Lower lobe of right lung (tissue), 2 donors: ENCODE measurements at regions not wholly inside any gene's neighbourhood (a gene's known extent, or its start where the extent isn't known, plus 50 kb on each side); places are given as distances from the start of the nearest gene placed in this dataset.

ENCODE experiments used
- ATAC-seq, 2 donors: fragments of 200-7000 bp; cut with Tn5 transposase; one replicate each; pipeline ENCODE4 v1.9.1; 2020 to 2022; ENCODE audit warnings: mild to moderate bottlenecking in 2 of 2, moderate library complexity in 2 of 2
- DNase-seq: peaks from one replicate; pipeline ENCODE4 v3.0.0-alpha.2; 2020
- H3K27ac ChIP-seq: fragments of 200-600 bp; one replicate; pipeline ENCODE4 v1.8.0; 2022
- H3K27me3 ChIP-seq: fragments of 200-600 bp; one replicate; pipeline ENCODE4 v1.8.0; 2022; ENCODE audit warnings: low read depth
- H3K36me3 ChIP-seq: fragments of 200-600 bp; one replicate; pipeline ENCODE4 v1.8.0; 2022; ENCODE audit warnings: mild to moderate bottlenecking
- H3K4me1 ChIP-seq: fragments of 200-600 bp; one replicate; pipeline ENCODE4 v1.8.0; 2022
- H3K4me3 ChIP-seq: fragments of 200-600 bp; one replicate; pipeline ENCODE4 v1.8.0; 2022; ENCODE audit warnings: mild to moderate bottlenecking
- H3K9me3 ChIP-seq: fragments of 200-600 bp; one replicate; pipeline ENCODE4 v1.8.0; 2022
- intact Hi-C: fragments of 100-400 bp; cut with DNase I; formaldehyde crosslinking; loops from one replicate; pipeline ENCODE4 v1.11.0; 2022
- TF ChIP-seq, protein P1 (sequence below): fragments of 200-600 bp; IDR thresholded peaks from one replicate; pipeline ENCODE4 v1.8.0; 2022; ENCODE audit warnings: antibody characterized with exemption, mild to moderate bottlenecking
- donor health status: DM: no; HTN: yes; CAD: no; lungs with severe emphysema.

DNA sequence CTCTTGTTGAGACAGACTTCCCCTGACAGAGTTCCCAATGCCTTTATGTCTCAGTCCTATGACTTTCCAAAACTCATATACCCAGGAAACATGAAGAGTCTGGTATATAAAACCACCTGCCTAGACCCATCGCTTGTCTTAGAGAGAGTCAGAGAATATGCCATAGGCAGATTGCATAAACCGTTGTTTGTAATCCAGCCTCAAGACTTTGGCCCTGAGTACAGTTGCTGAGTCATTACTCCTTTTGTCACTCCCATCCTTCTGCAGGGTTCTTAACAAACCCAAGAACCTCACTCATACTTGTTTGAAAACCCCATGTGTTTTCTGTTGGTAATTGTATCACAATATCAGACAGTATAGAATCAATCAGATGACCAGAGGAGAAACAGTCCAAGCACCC, 616.3 kb downstream of the SLCO4C1 start:
- no peaks in the 10 kb centered on the region for H3K36me3 ChIP-seq
- no peak for DNase-seq
- intact Hi-C loops, result no loop called here
- H3K27ac ChIP-seq, result no peak overlapping the region
- no peak overlapping the region for H3K4me3 ChIP-seq
- H3K27me3 ChIP-seq, result no peaks in the 10 kb centered on the region
- TF ChIP-seq, protein P1, sequence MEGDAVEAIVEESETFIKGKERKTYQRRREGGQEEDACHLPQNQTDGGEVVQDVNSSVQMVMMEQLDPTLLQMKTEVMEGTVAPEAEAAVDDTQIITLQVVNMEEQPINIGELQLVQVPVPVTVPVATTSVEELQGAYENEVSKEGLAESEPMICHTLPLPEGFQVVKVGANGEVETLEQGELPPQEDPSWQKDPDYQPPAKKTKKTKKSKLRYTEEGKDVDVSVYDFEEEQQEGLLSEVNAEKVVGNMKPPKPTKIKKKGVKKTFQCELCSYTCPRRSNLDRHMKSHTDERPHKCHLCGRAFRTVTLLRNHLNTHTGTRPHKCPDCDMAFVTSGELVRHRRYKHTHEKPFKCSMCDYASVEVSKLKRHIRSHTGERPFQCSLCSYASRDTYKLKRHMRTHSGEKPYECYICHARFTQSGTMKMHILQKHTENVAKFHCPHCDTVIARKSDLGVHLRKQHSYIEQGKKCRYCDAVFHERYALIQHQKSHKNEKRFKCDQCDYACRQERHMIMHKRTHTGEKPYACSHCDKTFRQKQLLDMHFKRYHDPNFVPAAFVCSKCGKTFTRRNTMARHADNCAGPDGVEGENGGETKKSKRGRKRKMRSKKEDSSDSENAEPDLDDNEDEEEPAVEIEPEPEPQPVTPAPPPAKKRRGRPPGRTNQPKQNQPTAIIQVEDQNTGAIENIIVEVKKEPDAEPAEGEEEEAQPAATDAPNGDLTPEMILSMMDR, result no peak
- ATAC-seq, result no peak
- H3K4me1 ChIP-seq, result no peaks in the 10 kb centered on the region
- H3K9me3 ChIP-seq, result no peaks in the 10 kb centered on the region

DNA sequence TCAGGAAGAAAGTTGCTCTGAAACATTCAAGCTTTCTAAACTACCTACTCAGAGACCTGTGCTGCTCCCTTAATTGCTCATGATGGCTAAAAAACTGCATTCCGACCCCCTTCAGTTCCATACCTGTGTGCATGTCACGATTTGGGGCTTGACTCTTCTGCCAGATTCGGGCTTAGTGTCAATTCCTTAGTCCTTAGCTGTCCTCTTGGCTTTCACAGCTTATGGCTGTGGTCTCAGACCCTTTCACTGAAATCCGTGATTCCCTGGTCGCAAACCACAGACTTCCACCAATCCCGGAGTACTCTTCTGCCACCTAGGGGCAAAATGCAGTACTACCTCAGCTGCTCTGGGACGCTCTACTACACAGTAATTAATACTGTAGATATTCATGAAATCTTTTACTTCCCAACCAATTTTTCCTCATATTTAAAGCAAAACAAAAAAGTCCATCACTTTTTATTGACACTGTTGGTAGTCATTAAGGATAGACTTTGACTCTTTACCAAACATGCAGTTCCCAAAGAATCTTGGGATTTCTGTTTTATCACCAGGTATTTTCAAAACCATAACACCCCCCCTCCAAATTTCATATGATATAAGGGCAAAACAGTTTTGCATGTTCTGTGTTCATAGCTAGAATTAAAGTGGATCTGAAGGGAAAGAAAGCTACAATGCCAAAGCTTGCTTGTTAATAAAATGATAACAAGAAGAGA, 617.4 kb downstream of the SLCO4C1 start:
- Histone ChIP-seq H3K9me3 (no peaks in the 10 kb centered on the region), H3K4me3 (peak overlapping the region; percentile 33), H3K27ac (no peak overlapping the region), H3K27me3 (no peaks in the 10 kb centered on the region), H3K36me3 (no peaks in the 10 kb centered on the region), H3K4me1 (no peaks in the 10 kb centered on the region)
- TF ChIP-seq, protein P1, result peak; percentile 87
- ATAC-seq, result peak; percentile 88 to 90
- DNase-seq, result peak; percentile 41
- intact Hi-C loops, result no loop called here

DNA sequence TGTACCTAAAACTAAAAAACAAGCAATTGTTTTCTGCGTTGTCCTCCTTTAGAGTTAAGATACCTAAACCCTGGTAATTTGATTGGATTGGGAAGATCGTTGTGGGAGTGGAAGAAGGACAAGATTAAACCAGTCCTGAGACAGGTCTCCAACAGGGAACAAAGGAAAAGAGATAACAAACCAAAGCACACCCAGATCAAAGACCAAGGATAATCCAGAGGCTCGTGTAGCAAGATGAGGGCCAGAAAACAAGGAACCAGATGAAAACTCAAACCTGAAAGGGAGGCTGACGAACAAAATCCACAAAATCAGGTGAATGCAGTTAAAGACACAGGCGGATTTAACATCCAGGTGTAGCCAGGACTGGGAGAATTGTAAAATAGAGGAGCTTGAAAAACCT, 618.1 kb downstream of the SLCO4C1 start:
- intact Hi-C loops, result no loop called here
- peak overlapping the region; percentile 33 for H3K4me3 ChIP-seq
- H3K36me3 ChIP-seq, result no peaks in the 10 kb centered on the region

DNA sequence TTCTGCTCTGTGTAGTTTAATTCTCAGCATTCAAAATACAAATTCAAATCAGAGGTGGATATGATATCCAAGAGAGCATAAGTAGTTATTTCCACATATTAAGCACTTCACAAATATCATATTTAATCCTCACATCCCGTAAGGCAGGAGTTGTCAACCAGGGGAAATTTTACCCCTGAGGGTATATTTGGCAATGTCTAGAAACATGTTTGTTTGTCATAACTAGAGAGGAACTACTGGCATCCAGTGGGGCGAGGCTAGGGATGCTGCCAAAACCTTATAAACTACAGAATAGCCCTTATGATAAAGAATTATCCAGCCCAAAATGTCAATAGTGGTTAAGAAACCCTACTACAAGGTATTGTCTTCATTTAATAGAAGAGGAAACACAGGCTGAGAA, 619.4 kb downstream of the SLCO4C1 start:
- intact Hi-C loops, result no loop called here
- ATAC-seq, result no peak
- Histone ChIP-seq H3K4me3 (no peak overlapping the region), H3K27ac (no peak overlapping the region), H3K36me3 (no peaks in the 10 kb centered on the region), H3K27me3 (no peaks in the 10 kb centered on the region), H3K9me3 (no peaks in the 10 kb centered on the region), H3K4me1 (no peaks in the 10 kb centered on the region)
- TF ChIP-seq, protein P1, result no peak
- no peak for DNase-seq

More for the DNA sequence above, 618.1 kb downstream of the SLCO4C1 start:
- Histone ChIP-seq H3K27me3 (no peaks in the 10 kb centered on the region), H3K27ac (no peak overlapping the region), H3K9me3 (no peaks in the 10 kb centered on the region), H3K4me1 (no peaks in the 10 kb centered on the region)
- TF ChIP-seq, protein P1, result no peak
- no peak for ATAC-seq
- DNase-seq, result no peak

DNA sequence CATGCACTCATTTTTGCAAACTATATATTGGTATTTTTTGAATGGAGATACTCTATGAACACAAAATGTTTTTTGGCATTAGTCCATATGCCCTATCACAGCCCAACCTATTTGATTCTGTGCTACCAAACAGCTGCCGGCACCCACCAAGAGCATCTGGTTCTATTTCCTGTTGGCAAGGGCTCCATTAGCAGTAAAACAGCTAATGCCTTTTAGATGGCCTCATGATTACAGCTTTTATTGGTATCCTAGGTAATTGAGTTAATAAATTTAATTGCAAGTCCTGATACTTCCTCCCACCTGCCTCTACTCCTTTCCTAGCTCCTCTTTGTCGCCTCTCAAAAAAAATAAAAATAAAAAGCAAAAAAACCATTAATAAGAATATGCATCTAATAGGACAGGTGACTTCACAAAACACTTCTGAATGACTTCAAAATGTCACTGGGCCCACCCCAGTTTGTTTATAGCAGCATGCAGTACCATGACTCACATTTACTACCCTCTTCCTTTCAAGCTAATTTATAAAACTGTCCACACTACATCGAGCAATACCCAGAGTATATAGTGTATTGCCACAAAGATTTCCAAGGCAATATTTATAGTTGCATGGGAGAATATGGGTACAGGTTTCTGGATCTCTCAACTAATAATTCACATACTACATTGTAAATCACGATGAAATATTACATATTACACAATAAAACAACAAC, 620.4 kb downstream of the SLCO4C1 start:
- no peaks in the 10 kb centered on the region for H3K4me1 ChIP-seq
- H3K4me3 ChIP-seq, result no peak overlapping the region
- TF ChIP-seq, protein P1, result no peak
- ATAC-seq, result no peak
- no peaks in the 10 kb centered on the region for H3K9me3 ChIP-seq
- no peaks in the 10 kb centered on the region for H3K27me3 ChIP-seq
- H3K27ac ChIP-seq, result no peak overlapping the region
- no peaks in the 10 kb centered on the region for H3K36me3 ChIP-seq
- DNase-seq, result no peak
- intact Hi-C loops, result no loop called here
